MCF 10A (cell line): ENCODE measurements at regions not wholly inside any gene's neighbourhood (a gene's known extent, or its start where the extent isn't known, plus 50 kb on each side); places are given as distances from the start of the nearest gene placed in this dataset.

Experiments
- BruUV-seq: library from RNA; stranded (reverse); fragments of 400-500 nt; replicated peaks from 2 replicates; lab custom pipeline; 2021; lab: Mats Ljungman, UMichigan
- CTCF ChIA-PET: fragments of 300-600 bp; sonication (Branson Sonifier 250); formaldehyde crosslinking; extraction: SDS; loops from one replicate; lab custom pipeline; 2021; ENCODE audit warnings: antibody characterized with exemption, inconsistent platforms; lab: Yijun Ruan, JAX
- POLR2A ChIA-PET: fragments of 300-600, 350-650 bp; sonication (Branson Sonifier 250); formaldehyde crosslinking; extraction: SDS; loops from one replicate; lab custom pipeline; 2020; ENCODE audit warnings: antibody characterized with exemption, inconsistent platforms; lab: Yijun Ruan, JAX
- DNase-seq: peaks from one replicate; pipeline ENCODE4 v3.0.0-alpha.2; 2018; ENCODE audit not compliant: unreplicated experiment
- H3K27ac Mint-ChIP-seq: one replicate; pipeline ENCODE4 v1.8.0; 2022; ENCODE audit warnings: mild to moderate bottlenecking, low read depth, mixed read lengths; ENCODE audit not compliant: unreplicated experiment
- H3K27me3 Mint-ChIP-seq: one replicate; pipeline ENCODE4 v1.8.0; 2022; ENCODE audit warnings: mixed read lengths; ENCODE audit not compliant: insufficient read depth, unreplicated experiment
- H3K36me3 Mint-ChIP-seq: one replicate; pipeline ENCODE4 v1.8.0; 2022; ENCODE audit warnings: mild to moderate bottlenecking, moderate library complexity, mixed read lengths; ENCODE audit not compliant: insufficient read depth, unreplicated experiment
- H3K4me1 Mint-ChIP-seq: one replicate; pipeline ENCODE4 v1.8.0; 2022; ENCODE audit warnings: mixed read lengths; ENCODE audit not compliant: insufficient read depth, unreplicated experiment
- H3K4me3 Mint-ChIP-seq: one replicate; pipeline ENCODE4 v1.8.0; 2022; ENCODE audit warnings: mild to moderate bottlenecking, moderate library complexity, mixed read lengths; ENCODE audit not compliant: unreplicated experiment
- H3K9me3 Mint-ChIP-seq: one replicate; pipeline ENCODE4 v1.8.0; 2022; ENCODE audit warnings: mixed read lengths; ENCODE audit not compliant: unreplicated experiment
- intact Hi-C: fragments of 100-400 bp; cut with micrococcal nuclease; formaldehyde crosslinking; loops from 2 replicates; pipeline ENCODE4 v1.14.1; 2022
- TF ChIP-seq, protein P1 (sequence below): fragments of 200-600 bp; IDR thresholded peaks from one replicate; pipeline ENCODE4 v1.8.0; 2022; ENCODE audit warnings: antibody characterized with exemption, mild to moderate bottlenecking; ENCODE audit not compliant: unreplicated experiment

- no TSS peak for BruUV-seq
- POLR2A ChIA-PET = no interaction called here
- TF ChIP-seq, protein P1, sequence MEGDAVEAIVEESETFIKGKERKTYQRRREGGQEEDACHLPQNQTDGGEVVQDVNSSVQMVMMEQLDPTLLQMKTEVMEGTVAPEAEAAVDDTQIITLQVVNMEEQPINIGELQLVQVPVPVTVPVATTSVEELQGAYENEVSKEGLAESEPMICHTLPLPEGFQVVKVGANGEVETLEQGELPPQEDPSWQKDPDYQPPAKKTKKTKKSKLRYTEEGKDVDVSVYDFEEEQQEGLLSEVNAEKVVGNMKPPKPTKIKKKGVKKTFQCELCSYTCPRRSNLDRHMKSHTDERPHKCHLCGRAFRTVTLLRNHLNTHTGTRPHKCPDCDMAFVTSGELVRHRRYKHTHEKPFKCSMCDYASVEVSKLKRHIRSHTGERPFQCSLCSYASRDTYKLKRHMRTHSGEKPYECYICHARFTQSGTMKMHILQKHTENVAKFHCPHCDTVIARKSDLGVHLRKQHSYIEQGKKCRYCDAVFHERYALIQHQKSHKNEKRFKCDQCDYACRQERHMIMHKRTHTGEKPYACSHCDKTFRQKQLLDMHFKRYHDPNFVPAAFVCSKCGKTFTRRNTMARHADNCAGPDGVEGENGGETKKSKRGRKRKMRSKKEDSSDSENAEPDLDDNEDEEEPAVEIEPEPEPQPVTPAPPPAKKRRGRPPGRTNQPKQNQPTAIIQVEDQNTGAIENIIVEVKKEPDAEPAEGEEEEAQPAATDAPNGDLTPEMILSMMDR = no peak
- CTCF ChIA-PET = no interaction called here
- peaks cover 43% of the 10 kb centered on the region for H3K27me3 Mint-ChIP-seq
- intact Hi-C loops = no loop called here
- H3K27ac Mint-ChIP-seq = no peak overlapping the region
- peaks cover 7% of the 10 kb centered on the region for H3K4me1 Mint-ChIP-seq
- peaks cover 6% of the 10 kb centered on the region for H3K9me3 Mint-ChIP-seq
- no peaks in the 10 kb centered on the region for H3K36me3 Mint-ChIP-seq
- no peak overlapping the region for H3K4me3 Mint-ChIP-seq
- no peak for DNase-seq
These were observed 248.1 kb upstream of the PLET1 start for GRCh38 chr11:112508750-112509149.

GRCh38 chr11:112509300-112509699, 248.6 kb upstream of the PLET1 start:
- intact Hi-C loops = no loop called here
- Mint-ChIP-seq H3K27me3 (peaks cover 48% of the 10 kb centered on the region), H3K9me3 (peaks cover 6% of the 10 kb centered on the region), H3K27ac (no peak overlapping the region), H3K4me1 (peaks cover 7% of the 10 kb centered on the region), H3K4me3 (no peak overlapping the region), H3K36me3 (no peaks in the 10 kb centered on the region)
- POLR2A ChIA-PET = no interaction called here
- TF ChIP-seq, protein P1 = no peak
- CTCF ChIA-PET = interaction anchor here (0.6 kb wide), 1 partner anchor 290 kb away, joined by 3 read pairs; no protein-coding TSS in a partner anchor
- BruUV-seq = no TSS peak
- no peak for DNase-seq

- H3K4me1 Mint-ChIP-seq = peaks cover 7% of the 10 kb centered on the region
- no peak overlapping the region for H3K4me3 Mint-ChIP-seq
- H3K27me3 Mint-ChIP-seq = peaks cover 53% of the 10 kb centered on the region
- H3K36me3 Mint-ChIP-seq = no peaks in the 10 kb centered on the region
- DNase-seq = peak; percentile 62
- CTCF ChIA-PET = interaction anchor here (1.5 kb wide), 1 partner anchor 77 kb away, joined by 5 read pairs; no protein-coding TSS in a partner anchor
- H3K9me3 Mint-ChIP-seq = peaks cover 3% of the 10 kb centered on the region
- POLR2A ChIA-PET = interaction anchor here (0.6 to 1.4 kb wide), 3 partner anchors 12 to 566 kb away, joined by 3 to 7 read pairs (median 3); no protein-coding TSS in a partner anchor
- no peak overlapping the region for H3K27ac Mint-ChIP-seq
- TF ChIP-seq, protein P1 = no peak
- BruUV-seq = no TSS peak
- intact Hi-C loops = no loop called here
These were observed 250.6 kb upstream of the PLET1 start for GRCh38 chr11:112511271-112511670.

DNA sequence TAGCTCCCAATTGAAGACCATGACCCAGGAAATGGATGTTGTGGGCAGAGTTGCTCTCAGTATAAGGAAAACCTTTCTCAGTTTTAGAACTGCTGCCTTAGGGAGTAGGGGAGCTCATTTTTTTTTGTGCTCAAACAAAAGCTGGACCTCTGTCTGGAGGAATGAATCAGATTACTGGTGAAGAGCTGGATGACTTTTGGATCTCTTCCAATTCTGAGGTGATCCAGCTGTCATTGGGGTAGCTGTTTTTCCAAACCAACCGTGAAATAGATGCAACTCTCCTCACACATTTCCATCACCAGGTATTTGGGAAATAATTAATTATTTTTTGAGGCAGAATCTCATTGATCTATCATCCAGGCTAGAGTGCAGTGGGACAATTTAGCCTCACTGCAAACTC, 251.3 kb upstream of the PLET1 start:
- CTCF ChIA-PET = interaction anchor here (0.8 to 1.5 kb wide), 2 partner anchors 76 to 104 kb away, joined by 3 to 5 read pairs; no protein-coding TSS in a partner anchor
- no peak overlapping the region for H3K4me3 Mint-ChIP-seq
- no TSS peak for BruUV-seq
- no peaks in the 10 kb centered on the region for H3K36me3 Mint-ChIP-seq
- DNase-seq = no peak
- TF ChIP-seq, protein P1 = no peak
- intact Hi-C loops = no loop called here
- POLR2A ChIA-PET = interaction anchor here (0.9 to 1.4 kb wide), 2 partner anchors 9 to 11 kb away, joined by 3 to 7 read pairs; no protein-coding TSS in a partner anchor
- no peak overlapping the region for H3K27ac Mint-ChIP-seq
- peaks cover 7% of the 10 kb centered on the region for H3K4me1 Mint-ChIP-seq
- H3K9me3 Mint-ChIP-seq = no peaks in the 10 kb centered on the region
- peaks cover 47% of the 10 kb centered on the region for H3K27me3 Mint-ChIP-seq
